ENCODE measurements at regions not wholly inside any gene's neighbourhood (a gene's known extent, or its start where the extent isn't known, plus 50 kb on each side); places are given as distances from the start of the nearest gene placed in this dataset.

DNA sequence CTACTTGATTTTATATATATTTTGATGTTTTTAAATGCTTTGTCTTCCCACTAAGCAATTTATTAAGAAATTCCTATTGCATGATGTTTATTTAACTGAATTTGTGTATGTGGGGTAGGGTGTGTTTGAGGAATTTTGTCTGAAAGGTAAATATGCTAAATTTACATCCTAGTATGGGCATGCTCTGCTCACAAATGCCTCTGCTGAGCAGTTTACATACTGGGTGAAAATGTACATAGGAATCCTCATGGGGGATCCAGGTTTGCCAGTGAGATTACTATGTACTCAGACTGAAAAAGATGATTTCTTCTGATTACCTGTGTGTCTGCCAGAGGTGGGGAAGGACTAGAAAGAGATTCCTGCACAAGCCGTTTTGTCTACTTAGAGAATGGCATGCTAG is 126.6 kb downstream of the DISP1 start:
- H3K4me1 ChIP-seq (ENCODE audit: insufficient read depth): no peaks in the 10 kb centered on the region
- H3K4me3 ChIP-seq: no peak overlapping the region
- no peaks in the 10 kb centered on the region for H3K79me2 ChIP-seq (ENCODE audit: insufficient read depth)
- H3K27ac ChIP-seq: no peak overlapping the region
- in situ Hi-C loops (cut with MboI): no loop called here
- no peak overlapping the region for H2AFZ ChIP-seq
- no peaks in the 10 kb centered on the region for H3F3A ChIP-seq (ENCODE audit: insufficient read depth)
- DNase-seq: no peak
- H3K9me3 ChIP-seq (ENCODE audit: low read depth): no peaks in the 10 kb centered on the region
- no peaks in the 10 kb centered on the region for H3K36me3 ChIP-seq (ENCODE audit: low read depth)
- no peaks in the 10 kb centered on the region for H3K9me2 ChIP-seq (ENCODE audit: insufficient read depth)
- H3K27me3 ChIP-seq (replicated peaks; ENCODE audit: insufficient read depth): no peaks in the 10 kb centered on the region
- H3K9ac ChIP-seq: no peak overlapping the region
- H3K4me2 ChIP-seq (ENCODE audit: unreplicated experiment): no peak overlapping the region
- 92 to 100% methylated on average over 1 of the region's 1 CpG for WGBS, 2 experiments (ENCODE audit: low coverage in 1 of 2, low lambda C conversion rate in 2 of 2, missing lambda C conversion rate in 2 of 2)
- no peaks in the 10 kb centered on the region for H4K20me1 ChIP-seq (ENCODE audit: insufficient read depth)
- TF ChIP-seq EZH2 (IDR thresholded peaks at IDR 0.05; ENCODE audit: insufficient read depth, poor library complexity, severe bottlenecking) (no peak), EZH2phosphoT487 (IDR thresholded peaks at IDR 0.05; ENCODE audit: insufficient read depth, low read depth) (no peak)

GRCh38 chr1:222946436-222946835 is 131.6 kb downstream of the DISP1 start:
- Histone ChIP-seq H4K20me1 (ENCODE audit: insufficient read depth) (no peaks in the 10 kb centered on the region), H3K9me2 (ENCODE audit: insufficient read depth) (no peaks in the 10 kb centered on the region), H3K4me2 (ENCODE audit: unreplicated experiment) (no peak overlapping the region), H3K9ac (no peak overlapping the region), H3K4me1 (ENCODE audit: insufficient read depth) (no peaks in the 10 kb centered on the region; the same call in 1 of the 2 replicates), H3K79me2 (ENCODE audit: insufficient read depth) (no peaks in the 10 kb centered on the region), H3K9me3 (ENCODE audit: low read depth) (no peaks in the 10 kb centered on the region), H3K27ac (no peak overlapping the region), H3K4me3 (no peak overlapping the region), H3K36me3 (ENCODE audit: low read depth) (no peaks in the 10 kb centered on the region), H3F3A (ENCODE audit: insufficient read depth) (no peaks in the 10 kb centered on the region), H2AFZ (no peak overlapping the region), H3K27me3 (replicated peaks; ENCODE audit: insufficient read depth) (no peaks in the 10 kb centered on the region)
- 80 to 82% methylated on average over 1 of the region's 1 CpG for WGBS, 2 experiments (ENCODE audit: low coverage in 1 of 2, low lambda C conversion rate in 2 of 2, missing lambda C conversion rate in 2 of 2)
- TF ChIP-seq EZH2phosphoT487 (IDR thresholded peaks at IDR 0.05; ENCODE audit: insufficient read depth, low read depth) (no peak), EZH2 (IDR thresholded peaks at IDR 0.05; ENCODE audit: insufficient read depth, poor library complexity, severe bottlenecking) (no peak)
- DNase-seq: no peak
- in situ Hi-C loops (cut with MboI): no loop called here

DNA sequence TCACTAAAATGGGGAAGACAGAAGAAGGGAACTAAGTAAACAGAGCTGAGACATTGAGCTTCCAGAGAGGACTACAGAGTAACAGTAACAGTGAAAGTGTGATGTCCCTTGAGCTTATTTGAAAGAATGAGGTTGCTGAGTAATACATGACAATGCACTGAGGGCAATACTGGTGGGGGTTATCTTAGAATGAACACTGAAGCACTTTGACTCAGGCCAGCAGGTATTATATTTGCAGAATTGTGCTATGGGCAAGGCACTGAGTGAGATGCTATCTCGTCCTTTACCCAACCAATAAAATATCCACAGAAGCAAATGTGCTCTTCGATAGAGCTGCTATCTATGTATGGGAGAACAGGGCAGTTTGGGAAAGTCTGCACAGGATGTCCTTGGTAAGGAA is 133.2 kb downstream of the DISP1 start:
- in situ Hi-C loops (cut with MboI): no loop called here
- peak; percentile 19 for DNase-seq
- no peaks in the 10 kb centered on the region for H4K20me1 ChIP-seq (ENCODE audit: insufficient read depth)

GRCh38 chr1:222950892-222951291 is 136.1 kb downstream of the DISP1 start:
- Histone ChIP-seq H2AFZ (no peak overlapping the region), H3K27ac (no peak overlapping the region), H3F3A (ENCODE audit: insufficient read depth) (no peaks in the 10 kb centered on the region), H3K4me1 (ENCODE audit: insufficient read depth) (no peaks in the 10 kb centered on the region; the same call in 1 of the 2 replicates), H3K4me2 (ENCODE audit: unreplicated experiment) (no peak overlapping the region), H3K27me3 (replicated peaks; ENCODE audit: insufficient read depth) (no peaks in the 10 kb centered on the region), H3K4me3 (no peak overlapping the region), H4K20me1 (ENCODE audit: insufficient read depth) (no peaks in the 10 kb centered on the region), H3K9me3 (ENCODE audit: low read depth) (no peaks in the 10 kb centered on the region), H3K36me3 (ENCODE audit: low read depth) (no peaks in the 10 kb centered on the region), H3K9me2 (ENCODE audit: insufficient read depth) (no peaks in the 10 kb centered on the region), H3K9ac (no peak overlapping the region), H3K79me2 (ENCODE audit: insufficient read depth) (no peaks in the 10 kb centered on the region)
- DNase-seq: no peak
- 94 to 99% methylated on average over 3 of the region's 3 CpGs for WGBS, 2 experiments (ENCODE audit: low coverage in 1 of 2, low lambda C conversion rate in 2 of 2, missing lambda C conversion rate in 2 of 2)
- in situ Hi-C loops (cut with MboI): no loop called here
- no peak for TF ChIP-seq EZH2phosphoT487 (IDR thresholded peaks at IDR 0.05; ENCODE audit: insufficient read depth, low read depth)
- no peak for TF ChIP-seq EZH2 (IDR thresholded peaks at IDR 0.05; ENCODE audit: insufficient read depth, poor library complexity, severe bottlenecking)

More for the DNA sequence above, 133.2 kb downstream of the DISP1 start:
- Histone ChIP-seq H3K79me2 (ENCODE audit: insufficient read depth) (no peaks in the 10 kb centered on the region), H3K9me2 (ENCODE audit: insufficient read depth) (no peaks in the 10 kb centered on the region), H2AFZ (no peak overlapping the region), H3K27me3 (replicated peaks; ENCODE audit: insufficient read depth) (no peaks in the 10 kb centered on the region), H3K9ac (no peak overlapping the region), H3F3A (ENCODE audit: insufficient read depth) (no peaks in the 10 kb centered on the region), H3K4me1 (ENCODE audit: insufficient read depth) (no peaks in the 10 kb centered on the region; the same call in 1 of the 2 replicates), H3K4me3 (no peak overlapping the region), H3K27ac (no peak overlapping the region), H3K36me3 (ENCODE audit: low read depth) (no peaks in the 10 kb centered on the region), H3K4me2 (ENCODE audit: unreplicated experiment) (no peak overlapping the region), H3K9me3 (ENCODE audit: low read depth) (no peaks in the 10 kb centered on the region)
- 96 to 97% methylated on average over 2 of the region's 2 CpGs for WGBS, 2 experiments (ENCODE audit: low coverage in 1 of 2, low lambda C conversion rate in 2 of 2, missing lambda C conversion rate in 2 of 2)
- no peak for TF ChIP-seq EZH2 (IDR thresholded peaks at IDR 0.05; ENCODE audit: insufficient read depth, poor library complexity, severe bottlenecking)

GRCh38 chr1:222953585-222953984 is 138.7 kb downstream of the DISP1 start:
- no peak overlapping the region for H3K4me2 ChIP-seq (ENCODE audit: unreplicated experiment)
- no peak for DNase-seq
- H2AFZ ChIP-seq: no peak overlapping the region
- 57 to 61% methylated on average over 1 of the region's 1 CpG for WGBS, 2 experiments (ENCODE audit: low coverage in 1 of 2, low lambda C conversion rate in 2 of 2, missing lambda C conversion rate in 2 of 2)
- H3K4me3 ChIP-seq: no peak overlapping the region
- no peaks in the 10 kb centered on the region for H3K4me1 ChIP-seq (ENCODE audit: insufficient read depth)
- no peak overlapping the region for H3K9ac ChIP-seq
- H3K9me2 ChIP-seq (ENCODE audit: insufficient read depth): no peaks in the 10 kb centered on the region
- in situ Hi-C loops (cut with MboI): no loop called here
- H3K79me2 ChIP-seq (ENCODE audit: insufficient read depth): no peaks in the 10 kb centered on the region
- no peaks in the 10 kb centered on the region for H3K9me3 ChIP-seq (ENCODE audit: low read depth)
- H3K27ac ChIP-seq: no peak overlapping the region
- TF ChIP-seq EZH2 (IDR thresholded peaks at IDR 0.05; ENCODE audit: insufficient read depth, poor library complexity, severe bottlenecking): no peak
- TF ChIP-seq EZH2phosphoT487 (IDR thresholded peaks at IDR 0.05; ENCODE audit: insufficient read depth, low read depth): no peak
- H3K36me3 ChIP-seq (ENCODE audit: low read depth): no peaks in the 10 kb centered on the region
- no peaks in the 10 kb centered on the region for H3K27me3 ChIP-seq (replicated peaks; ENCODE audit: insufficient read depth)
- no peaks in the 10 kb centered on the region for H4K20me1 ChIP-seq (ENCODE audit: insufficient read depth)
- no peaks in the 10 kb centered on the region for H3F3A ChIP-seq (ENCODE audit: insufficient read depth)
